ENCODE measurements at regions not wholly inside any gene's neighbourhood (a gene's known extent, or its start where the extent isn't known, plus 50 kb on each side); places are given as distances from the start of the nearest gene placed in this dataset.

- Histone ChIP-seq H3K9ac (no peak overlapping the region), H3K4me1 (no peaks in the 10 kb centered on the region), H3K4me2 (ENCODE audit: low read length) (no peak overlapping the region), H2AFZ (no peak overlapping the region), H3K4me3 (ENCODE audit: low read depth, low read length) (no peak overlapping the region), H3K27ac (no peak overlapping the region), H3K36me3 (ENCODE audit: control insufficient read depth, insufficient read depth, low read length) (no peaks in the 10 kb centered on the region), H3K9me3 (ENCODE audit: control insufficient read depth, low read length) (no peaks in the 10 kb centered on the region), H3K27me3 (ENCODE audit: control insufficient read depth, insufficient read depth, low read length) (no peaks in the 10 kb centered on the region), H3K79me2 (no peaks in the 10 kb centered on the region)
- no peak for TF ChIP-seq CTCF (IDR thresholded peaks at IDR 0.05)
These were observed 172.9 kb upstream of the RAD23B start for GRCh38 chr9:107110153-107110552.

- no peaks in the 10 kb centered on the region for H3K27me3 ChIP-seq (ENCODE audit: control insufficient read depth, insufficient read depth, low read length)
- H3K27ac ChIP-seq, result no peak overlapping the region
- H3K9me3 ChIP-seq (ENCODE audit: control insufficient read depth, low read length), result no peaks in the 10 kb centered on the region
- H3K36me3 ChIP-seq (ENCODE audit: control insufficient read depth, insufficient read depth, low read length), result no peaks in the 10 kb centered on the region
- no peak overlapping the region for H3K4me3 ChIP-seq (ENCODE audit: low read depth, low read length)
- H3K9ac ChIP-seq, result no peak overlapping the region
- H3K79me2 ChIP-seq, result no peaks in the 10 kb centered on the region
- no peaks in the 10 kb centered on the region for H3K4me1 ChIP-seq
- no peak for TF ChIP-seq CTCF (IDR thresholded peaks at IDR 0.05)
- H3K4me2 ChIP-seq (ENCODE audit: low read length), result no peak overlapping the region
- no peak overlapping the region for H2AFZ ChIP-seq
These were observed 170.3 kb upstream of the RAD23B start for GRCh38 chr9:107112707-107113243.

GRCh38 chr9:107118863-107119624, 164.0 kb upstream of the RAD23B start:
- no peaks in the 10 kb centered on the region for H3K27me3 ChIP-seq (ENCODE audit: control insufficient read depth, insufficient read depth, low read length)
- H3K9ac ChIP-seq, result no peak overlapping the region
- H2AFZ ChIP-seq, result no peak overlapping the region
- TF ChIP-seq CTCF (IDR thresholded peaks at IDR 0.05), result no peak
- no peaks in the 10 kb centered on the region for H3K9me3 ChIP-seq (ENCODE audit: control insufficient read depth, low read length)
- no peak overlapping the region for H3K27ac ChIP-seq
- H3K4me2 ChIP-seq (ENCODE audit: low read length), result no peak overlapping the region
- no peak overlapping the region for H3K4me3 ChIP-seq (ENCODE audit: low read depth, low read length)
- H3K4me1 ChIP-seq, result no peaks in the 10 kb centered on the region
- H3K79me2 ChIP-seq, result no peaks in the 10 kb centered on the region
- no peaks in the 10 kb centered on the region for H3K36me3 ChIP-seq (ENCODE audit: control insufficient read depth, insufficient read depth, low read length)

- Histone ChIP-seq H3K27me3 (ENCODE audit: control insufficient read depth, insufficient read depth, low read length) (no peaks in the 10 kb centered on the region), H2AFZ (no peak overlapping the region), H3K4me2 (ENCODE audit: low read length) (no peak overlapping the region), H3K27ac (no peak overlapping the region), H3K9ac (no peak overlapping the region), H3K79me2 (no peaks in the 10 kb centered on the region), H3K4me3 (ENCODE audit: low read depth, low read length) (no peak overlapping the region), H3K4me1 (no peaks in the 10 kb centered on the region), H3K9me3 (ENCODE audit: control insufficient read depth, low read length) (no peaks in the 10 kb centered on the region), H3K36me3 (ENCODE audit: control insufficient read depth, insufficient read depth, low read length) (no peaks in the 10 kb centered on the region)
- no peak for TF ChIP-seq CTCF (IDR thresholded peaks at IDR 0.05)
These were observed 163.3 kb upstream of the RAD23B start for GRCh38 chr9:107119735-107120134.

GRCh38 chr9:107123389-107123788, 159.7 kb upstream of the RAD23B start:
- H3K9me3 ChIP-seq (ENCODE audit: control insufficient read depth, low read length), result no peaks in the 10 kb centered on the region
- no peaks in the 10 kb centered on the region for H3K27me3 ChIP-seq (ENCODE audit: control insufficient read depth, insufficient read depth, low read length)
- H3K4me2 ChIP-seq (ENCODE audit: low read length), result no peak overlapping the region
- no peaks in the 10 kb centered on the region for H3K79me2 ChIP-seq
- TF ChIP-seq CTCF (IDR thresholded peaks at IDR 0.05), result no peak
- H3K4me1 ChIP-seq, result no peaks in the 10 kb centered on the region
- no peak overlapping the region for H3K9ac ChIP-seq
- H3K27ac ChIP-seq, result no peak overlapping the region
- H2AFZ ChIP-seq, result no peak overlapping the region
- no peak overlapping the region for H3K4me3 ChIP-seq (ENCODE audit: low read depth, low read length)
- no peaks in the 10 kb centered on the region for H3K36me3 ChIP-seq (ENCODE audit: control insufficient read depth, insufficient read depth, low read length)

All from parathyroid adenoma (tissue), 2 donors.